ENCODE measurements at regions not wholly inside any gene's neighbourhood (a gene's known extent, or its start where the extent isn't known, plus 50 kb on each side); places are given as distances from the start of the nearest gene placed in this dataset.

GRCh38 chr6:119482850-119483285 is 133.3 kb upstream of the MAN1A1 start:
- no peak for DNase-seq (ENCODE audit: low spot score)
- Histone ChIP-seq H3K9me2 (ENCODE audit: insufficient read depth, low read length) (no peaks in the 10 kb centered on the region), H3K4me2 (ENCODE audit: low read length) (no peak overlapping the region), H3K4me1 (ENCODE audit: insufficient read depth, low read length, poor library complexity, severe bottlenecking) (no peaks in the 10 kb centered on the region), H2AFZ (ENCODE audit: low read length) (no peak overlapping the region), H3K36me3 (ENCODE audit: insufficient read depth, low read length) (no peaks in the 10 kb centered on the region), H3K79me2 (ENCODE audit: insufficient read depth, low read depth, low read length) (no peaks in the 10 kb centered on the region), H3K27ac (ENCODE audit: low read depth, low read length, poor library complexity, severe bottlenecking) (no peak overlapping the region), H3K9me3 (ENCODE audit: low read length) (no peaks in the 10 kb centered on the region; the same call in 1 of the 2 replicates), H3K4me3 (ENCODE audit: low read depth, low read length, poor library complexity, severe bottlenecking) (no peak overlapping the region), H4K20me1 (ENCODE audit: insufficient read depth, low read length) (no peaks in the 10 kb centered on the region)
- no peak for TF ChIP-seq EZH2phosphoT487 (IDR thresholded peaks at IDR 0.05; ENCODE audit: borderline replicate concordance, low read depth, low read length)
- TF ChIP-seq, protein P1, sequence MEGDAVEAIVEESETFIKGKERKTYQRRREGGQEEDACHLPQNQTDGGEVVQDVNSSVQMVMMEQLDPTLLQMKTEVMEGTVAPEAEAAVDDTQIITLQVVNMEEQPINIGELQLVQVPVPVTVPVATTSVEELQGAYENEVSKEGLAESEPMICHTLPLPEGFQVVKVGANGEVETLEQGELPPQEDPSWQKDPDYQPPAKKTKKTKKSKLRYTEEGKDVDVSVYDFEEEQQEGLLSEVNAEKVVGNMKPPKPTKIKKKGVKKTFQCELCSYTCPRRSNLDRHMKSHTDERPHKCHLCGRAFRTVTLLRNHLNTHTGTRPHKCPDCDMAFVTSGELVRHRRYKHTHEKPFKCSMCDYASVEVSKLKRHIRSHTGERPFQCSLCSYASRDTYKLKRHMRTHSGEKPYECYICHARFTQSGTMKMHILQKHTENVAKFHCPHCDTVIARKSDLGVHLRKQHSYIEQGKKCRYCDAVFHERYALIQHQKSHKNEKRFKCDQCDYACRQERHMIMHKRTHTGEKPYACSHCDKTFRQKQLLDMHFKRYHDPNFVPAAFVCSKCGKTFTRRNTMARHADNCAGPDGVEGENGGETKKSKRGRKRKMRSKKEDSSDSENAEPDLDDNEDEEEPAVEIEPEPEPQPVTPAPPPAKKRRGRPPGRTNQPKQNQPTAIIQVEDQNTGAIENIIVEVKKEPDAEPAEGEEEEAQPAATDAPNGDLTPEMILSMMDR (conservative IDR thresholded peaks at IDR 0.05; ENCODE audit: low read length), result no peak
- intact Hi-C loops (cut with micrococcal nuclease; ENCODE audit: unreplicated experiment), result no loop called here
- no TSS peak for BruUV-seq (replicated peaks)
- ChIA-PET POLR2A (interaction anchor here (2.1 kb wide), 1 partner anchor 14 kb away, joined by 7 read pairs; no protein-coding TSS in a partner anchor), CTCF (ENCODE audit: unreplicated experiment) (no interaction called here)

DNA sequence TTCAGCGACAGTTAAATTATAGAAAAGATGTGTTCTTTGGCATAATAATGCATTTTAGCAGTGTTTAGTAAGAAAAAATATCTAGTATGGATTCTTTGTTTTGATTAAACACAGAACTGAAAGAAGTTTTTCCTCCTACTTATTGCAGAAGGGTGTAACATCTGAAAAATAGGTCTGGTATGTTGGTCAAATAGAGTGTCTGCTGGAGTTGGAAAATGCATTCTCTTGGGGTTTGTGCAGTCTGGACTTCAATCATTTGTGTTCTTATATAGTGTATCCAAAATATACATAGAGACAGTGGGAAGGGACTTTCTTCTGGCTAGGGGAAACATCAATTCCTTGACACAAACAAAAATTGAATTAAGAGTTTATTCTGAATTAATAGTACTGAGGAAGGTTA is 132.4 kb upstream of the MAN1A1 start:
- H2AFZ ChIP-seq (ENCODE audit: low read length), result no peak overlapping the region
- no peaks in the 10 kb centered on the region for H4K20me1 ChIP-seq (ENCODE audit: insufficient read depth, low read length)
- no peaks in the 10 kb centered on the region for H3K9me2 ChIP-seq (ENCODE audit: insufficient read depth, low read length)
- no peaks in the 10 kb centered on the region for H3K79me2 ChIP-seq (ENCODE audit: insufficient read depth, low read depth, low read length)
- H3K36me3 ChIP-seq (ENCODE audit: insufficient read depth, low read length), result no peaks in the 10 kb centered on the region
- no peak overlapping the region for H3K4me2 ChIP-seq (ENCODE audit: low read length)
- intact Hi-C loops (cut with micrococcal nuclease; ENCODE audit: unreplicated experiment), result no loop called here
- no TSS peak for BruUV-seq (replicated peaks)
- no peak overlapping the region for H3K4me3 ChIP-seq (ENCODE audit: low read depth, low read length, poor library complexity, severe bottlenecking)
- peaks cover 6% of the 10 kb centered on the region for H3K4me1 ChIP-seq (ENCODE audit: insufficient read depth, low read length, poor library complexity, severe bottlenecking)
- ChIA-PET CTCF (ENCODE audit: unreplicated experiment) (no interaction called here), POLR2A (interaction anchor here (0.7 to 1.4 kb wide), 3 partner anchors 17 to 46 kb away, joined by 3 to 5 read pairs (median 3); no protein-coding TSS in a partner anchor)
- TF ChIP-seq, protein P1 (conservative IDR thresholded peaks at IDR 0.05; ENCODE audit: low read length), result no peak
- no peak for TF ChIP-seq EZH2phosphoT487 (IDR thresholded peaks at IDR 0.05; ENCODE audit: borderline replicate concordance, low read depth, low read length)
- no peak overlapping the region for H3K27ac ChIP-seq (ENCODE audit: low read depth, low read length, poor library complexity, severe bottlenecking)
- no peak for DNase-seq (ENCODE audit: low spot score)
- H3K9me3 ChIP-seq (ENCODE audit: low read length), result no peaks in the 10 kb centered on the region; the same call in 1 of the 2 replicates

- no peak overlapping the region for H3K4me2 ChIP-seq (ENCODE audit: low read length)
- no peaks in the 10 kb centered on the region for H3K9me2 ChIP-seq (ENCODE audit: insufficient read depth, low read length)
- no peak overlapping the region for H3K27ac ChIP-seq (ENCODE audit: low read depth, low read length, poor library complexity, severe bottlenecking)
- TF ChIP-seq EZH2phosphoT487 (IDR thresholded peaks at IDR 0.05; ENCODE audit: borderline replicate concordance, low read depth, low read length), result no peak
- TF ChIP-seq, protein P1 (conservative IDR thresholded peaks at IDR 0.05; ENCODE audit: low read length), result no peak
- no peaks in the 10 kb centered on the region for H3K79me2 ChIP-seq (ENCODE audit: insufficient read depth, low read depth, low read length)
- CTCF ChIA-PET (ENCODE audit: unreplicated experiment), result no interaction called here
- no peak for DNase-seq (ENCODE audit: low spot score)
- no peaks in the 10 kb centered on the region for H4K20me1 ChIP-seq (ENCODE audit: insufficient read depth, low read length)
- H2AFZ ChIP-seq (ENCODE audit: low read length), result no peak overlapping the region
- H3K36me3 ChIP-seq (ENCODE audit: insufficient read depth, low read length), result no peaks in the 10 kb centered on the region
- BruUV-seq (replicated peaks), result no TSS peak
- H3K4me1 ChIP-seq (ENCODE audit: insufficient read depth, low read length, poor library complexity, severe bottlenecking), result peaks cover 14% of the 10 kb centered on the region
- H3K9me3 ChIP-seq (ENCODE audit: low read length), result no peaks in the 10 kb centered on the region
- H3K4me3 ChIP-seq (ENCODE audit: low read depth, low read length, poor library complexity, severe bottlenecking), result no peak overlapping the region
- POLR2A ChIA-PET, result interaction anchor here (0.6 to 3.0 kb wide), 10 partner anchors 14 to 347 kb away, joined by 3 to 10 read pairs (median 4); no protein-coding TSS in a partner anchor
- intact Hi-C loops (cut with micrococcal nuclease; ENCODE audit: unreplicated experiment), result no loop called here
Measured at GRCh38 chr6:119480961-119481497, 131.5 kb upstream of the MAN1A1 start.
